ENCODE measurements at regions not wholly inside any gene's neighbourhood (a gene's known extent, or its start where the extent isn't known, plus 50 kb on each side); places are given as distances from the start of the nearest gene placed in this dataset.

GRCh38 chr20:24742989-24743388 lies 206.1 kb upstream of the CST7 start:
- TF ChIP-seq CTCF (IDR thresholded peaks at IDR 0.05) (no peak), POLR2AphosphoS5 (IDR thresholded peaks at IDR 0.05) (no peak)

Data from transverse colon (tissue), 4 donors.